ENCODE measurements at regions not wholly inside any gene's neighbourhood (a gene's known extent, or its start where the extent isn't known, plus 50 kb on each side); places are given as distances from the start of the nearest gene placed in this dataset.

- TF ChIP-seq HOMEZ (CRISPR knock-in tag; IDR thresholded peaks at IDR 0.05; ENCODE audit: low read depth) (no peak), ELF3 (CRISPR knock-in tag; IDR thresholded peaks at IDR 0.05) (no peak), ZSCAN22 (CRISPR knock-in tag; IDR thresholded peaks at IDR 0.05) (no peak), RBFOX2 (IDR thresholded peaks at IDR 0.05; ENCODE audit: low read depth, low read length) (no peak), ZNF773 (CRISPR knock-in tag; IDR thresholded peaks at IDR 0.05; ENCODE audit: borderline replicate concordance) (no peak), PAX8 (CRISPR knock-in tag; IDR thresholded peaks at IDR 0.05; ENCODE audit: borderline replicate concordance) (no peak), JUND (CRISPR knock-in tag; IDR thresholded peaks at IDR 0.05) (no peak), XRCC5 (optimal IDR thresholded peaks at IDR 0.05; ENCODE audit: low read length) (no peak), ZNF382 (CRISPR knock-in tag; IDR thresholded peaks at IDR 0.05; ENCODE audit: borderline replicate concordance) (no peak), ADNP (CRISPR knock-in tag; IDR thresholded peaks at IDR 0.05) (no peak)
- TF ChIP-seq, protein P1, sequence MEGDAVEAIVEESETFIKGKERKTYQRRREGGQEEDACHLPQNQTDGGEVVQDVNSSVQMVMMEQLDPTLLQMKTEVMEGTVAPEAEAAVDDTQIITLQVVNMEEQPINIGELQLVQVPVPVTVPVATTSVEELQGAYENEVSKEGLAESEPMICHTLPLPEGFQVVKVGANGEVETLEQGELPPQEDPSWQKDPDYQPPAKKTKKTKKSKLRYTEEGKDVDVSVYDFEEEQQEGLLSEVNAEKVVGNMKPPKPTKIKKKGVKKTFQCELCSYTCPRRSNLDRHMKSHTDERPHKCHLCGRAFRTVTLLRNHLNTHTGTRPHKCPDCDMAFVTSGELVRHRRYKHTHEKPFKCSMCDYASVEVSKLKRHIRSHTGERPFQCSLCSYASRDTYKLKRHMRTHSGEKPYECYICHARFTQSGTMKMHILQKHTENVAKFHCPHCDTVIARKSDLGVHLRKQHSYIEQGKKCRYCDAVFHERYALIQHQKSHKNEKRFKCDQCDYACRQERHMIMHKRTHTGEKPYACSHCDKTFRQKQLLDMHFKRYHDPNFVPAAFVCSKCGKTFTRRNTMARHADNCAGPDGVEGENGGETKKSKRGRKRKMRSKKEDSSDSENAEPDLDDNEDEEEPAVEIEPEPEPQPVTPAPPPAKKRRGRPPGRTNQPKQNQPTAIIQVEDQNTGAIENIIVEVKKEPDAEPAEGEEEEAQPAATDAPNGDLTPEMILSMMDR (CRISPR knock-in tag; IDR thresholded peaks at IDR 0.05), result no peak
These were observed 791.7 kb downstream of the FAM181B start for GRCh38 chr11:81941998-81942397.
